Epidermal melanocyte (primary cell): ENCODE measurements at regions not wholly inside any gene's neighbourhood (a gene's known extent, or its start where the extent isn't known, plus 50 kb on each side); places are given as distances from the start of the nearest gene placed in this dataset.

ENCODE experiments used
- DNase-seq: peaks from one replicate; pipeline ENCODE4 v3.0.0; 2011; ENCODE audit warnings: low spot score; ENCODE audit not compliant: insufficient read length

DNA sequence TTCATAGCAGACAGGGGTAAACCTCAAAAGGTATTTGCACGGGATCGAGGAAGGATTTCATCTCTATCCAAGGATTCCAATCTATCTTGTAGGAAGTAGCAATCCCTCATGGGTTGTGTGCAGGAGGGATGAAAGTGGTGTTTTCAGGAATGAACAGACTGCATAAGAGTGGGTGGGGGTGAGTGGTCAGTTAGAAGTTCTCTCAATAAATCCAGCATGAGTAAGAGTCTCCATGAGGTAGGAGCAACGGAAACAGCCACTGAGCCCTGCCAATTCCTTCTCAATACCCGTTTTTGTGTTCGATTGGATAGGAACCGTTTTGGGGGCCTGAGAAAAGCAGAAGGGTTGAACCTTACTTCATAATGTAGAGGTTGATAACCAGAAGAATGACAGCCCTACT lies 375.6 kb downstream of the SOX9 start:
- DNase-seq = no peak

DNA sequence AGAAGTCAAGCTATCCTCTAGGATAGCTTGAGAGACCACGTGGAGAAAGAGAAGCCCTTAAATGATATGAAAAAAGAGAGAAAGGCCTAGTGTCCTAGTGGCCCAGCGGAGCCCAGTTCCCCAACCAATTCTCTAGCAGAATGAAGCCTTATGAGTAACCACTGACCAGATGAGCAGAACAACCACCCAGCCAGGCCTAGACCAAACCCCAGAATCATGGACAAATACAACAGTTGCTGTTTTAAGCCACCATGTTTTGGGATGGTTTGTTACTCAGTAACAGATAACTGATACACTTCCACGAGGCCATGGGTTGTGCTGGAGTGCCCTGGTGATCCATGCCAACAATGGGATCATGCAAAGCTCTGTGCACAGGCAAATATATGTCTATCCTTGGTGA lies 377.1 kb downstream of the SOX9 start:
- DNase-seq = no peak

DNA sequence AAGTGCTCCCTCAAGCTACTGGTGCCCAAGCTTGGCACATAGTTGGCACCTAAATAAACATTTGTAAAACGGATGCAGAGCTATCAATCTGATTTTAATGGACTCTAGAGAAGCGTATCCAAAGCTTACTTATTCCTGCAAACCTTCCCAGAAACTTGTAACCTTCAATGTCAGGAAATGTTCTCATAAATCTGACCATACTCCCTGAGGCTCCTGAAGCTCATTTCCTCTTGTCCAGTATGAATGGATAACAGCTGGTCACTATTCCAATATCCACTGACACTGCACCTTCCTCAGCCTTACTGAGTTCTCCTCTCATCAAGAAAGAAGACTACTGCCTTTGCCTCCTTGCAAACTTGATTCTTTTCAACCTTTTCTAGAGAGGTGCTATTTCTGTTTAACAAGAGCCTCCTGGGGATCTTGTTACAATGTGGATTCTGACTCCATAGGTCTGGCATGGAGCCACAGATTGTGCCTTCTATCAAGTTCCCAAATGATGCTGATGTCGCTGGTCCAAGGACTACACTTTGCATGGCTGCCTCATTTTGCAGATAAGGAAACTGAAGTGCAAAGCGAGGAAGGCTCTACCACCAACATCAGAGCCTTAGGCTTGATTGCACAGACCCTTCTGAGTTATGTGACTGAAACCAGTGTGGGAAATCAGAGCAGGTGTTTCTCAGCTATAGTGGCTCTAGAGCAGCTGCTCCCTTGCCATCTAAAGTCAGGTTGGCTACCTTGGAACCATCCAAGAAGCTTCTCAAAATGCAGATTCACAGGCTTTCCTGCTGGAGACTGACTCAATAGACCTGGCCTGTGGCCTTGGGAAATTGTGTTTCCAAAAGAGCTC lies 377.8 kb downstream of the SOX9 start:
- DNase-seq = no peak

DNA sequence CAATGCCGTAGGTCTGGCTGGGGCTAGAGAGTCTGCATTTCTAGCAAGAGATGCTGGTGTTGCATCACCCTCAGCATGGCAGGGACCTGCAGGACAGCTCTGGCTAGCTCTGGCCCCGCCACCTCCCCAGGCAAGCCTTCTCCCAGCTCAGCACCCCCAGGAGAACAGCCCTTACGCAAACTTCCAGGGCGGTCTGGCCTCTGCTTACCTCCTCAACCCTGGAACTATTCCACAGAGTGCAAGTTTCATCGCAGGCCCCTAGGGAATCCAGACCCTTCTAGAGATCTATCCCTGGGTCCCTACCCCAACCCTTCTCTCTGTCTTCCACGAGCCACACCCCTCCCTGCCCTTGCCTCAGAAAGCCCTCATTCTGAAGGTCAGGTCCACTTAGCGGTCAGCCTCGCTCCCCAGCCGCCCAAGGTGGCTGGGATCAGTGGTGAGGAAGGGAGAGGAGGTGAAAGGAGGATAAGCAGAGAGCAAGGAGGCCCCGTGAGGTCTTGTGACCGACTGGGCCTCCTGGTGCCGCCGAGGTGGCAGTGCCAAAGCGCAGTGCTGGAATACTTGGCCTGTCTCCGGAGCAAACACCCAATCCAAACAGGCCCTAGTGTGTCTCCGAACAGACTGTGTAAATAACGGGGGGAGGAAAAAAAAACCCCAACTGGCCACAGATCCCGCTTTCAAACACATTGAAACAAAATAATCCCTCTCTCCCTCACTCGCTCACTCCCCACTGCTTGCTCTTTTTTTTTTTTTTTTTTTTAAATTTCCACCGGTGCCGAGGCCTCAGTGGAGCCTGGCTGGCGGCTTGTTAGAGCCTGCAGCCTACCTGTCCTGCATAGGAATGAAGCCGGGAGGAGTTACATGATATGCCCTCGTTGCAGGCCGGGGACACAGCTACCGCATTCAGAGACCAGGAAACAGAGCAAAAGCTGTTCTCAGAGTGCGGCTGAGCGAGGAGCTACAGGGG lies 380.9 kb downstream of the SOX9 start:
- no peak for DNase-seq

DNA sequence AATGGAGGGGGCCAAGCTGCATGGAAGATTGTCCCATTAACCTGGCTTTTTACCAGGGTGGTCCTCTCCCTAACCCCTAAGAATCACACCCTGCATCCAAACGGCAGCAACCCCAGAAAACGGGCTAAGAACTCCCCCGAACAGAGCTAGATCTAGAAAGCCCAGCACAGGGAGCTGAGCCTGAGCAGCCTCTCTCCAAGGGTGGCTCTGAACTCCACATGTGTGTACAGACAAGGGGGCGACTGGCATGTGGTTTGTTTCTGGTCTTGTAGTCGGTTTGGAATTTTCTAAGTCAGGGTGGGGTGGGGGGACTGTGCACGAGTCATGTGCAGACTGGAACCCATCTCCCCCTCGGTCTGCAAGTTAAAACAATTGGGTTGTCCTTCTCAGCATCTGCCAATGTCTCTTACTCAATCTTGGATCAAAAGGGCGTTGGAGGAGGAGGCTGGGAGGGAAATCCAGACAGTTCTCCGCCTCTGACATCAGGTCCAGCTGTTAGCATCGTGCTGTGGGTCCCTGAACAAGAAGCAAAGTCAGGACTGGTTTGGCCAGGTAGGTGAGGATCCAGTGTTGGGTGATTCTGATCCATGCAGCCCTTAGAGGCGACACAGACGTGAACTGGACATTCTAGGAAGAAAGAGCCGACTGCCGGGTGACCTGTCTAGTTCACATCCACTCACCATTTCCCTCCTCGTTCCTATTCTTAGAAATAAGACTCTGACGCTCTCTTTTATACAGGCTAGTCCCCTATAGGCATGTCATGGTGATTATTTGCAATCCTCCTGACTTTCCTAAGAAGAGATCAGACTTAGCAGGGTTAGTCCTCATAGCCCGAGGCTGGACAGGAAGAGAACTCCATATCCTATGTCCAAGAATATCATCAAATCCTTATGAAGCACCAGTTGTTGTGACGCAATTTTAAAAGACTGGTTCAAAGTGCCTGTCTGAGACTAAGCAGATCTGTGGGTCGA lies 381.8 kb downstream of the SOX9 start:
- DNase-seq = peak; percentile 34

DNA sequence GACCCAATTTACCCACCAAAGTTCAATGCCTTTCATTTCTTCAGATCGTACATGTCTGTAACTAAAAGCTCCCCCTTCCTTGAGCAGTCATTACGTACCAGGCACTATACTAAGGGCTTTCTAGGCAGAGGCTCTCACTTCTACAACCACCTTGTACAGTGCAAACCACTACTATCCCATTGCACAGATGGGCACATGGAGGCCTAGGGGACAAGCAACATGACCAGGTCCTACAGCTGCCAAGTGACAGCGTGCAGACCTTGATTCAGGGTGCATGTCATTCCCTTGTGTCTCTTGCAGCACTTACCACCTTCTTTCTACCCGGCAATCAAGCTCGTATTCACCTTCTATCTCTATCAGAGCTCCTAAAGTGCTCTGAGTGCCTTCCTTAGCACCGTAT lies 382.7 kb downstream of the SOX9 start:
- no peak for DNase-seq

DNA sequence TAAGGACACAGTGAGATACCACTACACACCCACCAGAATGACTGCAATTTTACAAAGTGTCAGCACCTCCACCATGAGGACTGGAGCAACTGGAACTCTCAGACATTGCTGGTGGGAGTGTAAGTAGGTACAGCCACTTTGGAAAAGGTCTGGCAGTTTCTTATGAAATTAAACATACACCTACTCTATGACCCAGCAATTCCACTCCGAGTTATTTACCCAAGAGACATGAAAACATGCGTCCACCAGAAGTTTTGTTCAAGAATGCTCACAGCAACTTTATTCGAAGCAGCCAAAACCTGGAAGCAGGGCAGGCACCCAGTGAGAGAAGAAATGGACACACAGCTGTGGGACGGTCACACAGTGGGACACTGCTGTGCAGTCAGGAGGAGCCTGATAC lies 384.0 kb downstream of the SOX9 start:
- DNase-seq = no peak

DNA sequence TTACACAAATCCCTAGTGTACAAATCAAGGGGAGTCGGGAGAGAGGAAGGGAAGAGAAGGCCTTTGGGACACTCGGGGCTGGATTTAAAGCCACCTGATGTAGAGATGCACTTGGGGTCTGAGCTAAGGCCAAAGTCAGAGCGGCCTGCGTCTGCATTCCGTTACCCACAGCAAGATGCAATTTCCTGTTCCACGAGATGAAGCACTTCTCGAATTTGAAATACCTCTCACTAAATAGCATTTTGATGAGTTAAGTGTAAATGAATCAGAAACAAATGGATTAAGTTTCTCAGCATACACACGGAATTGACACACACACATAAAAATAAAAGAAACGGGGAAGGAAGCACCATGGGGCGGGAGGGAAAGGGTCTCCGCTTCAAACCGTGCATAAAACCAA lies 386.0 kb downstream of the SOX9 start:
- DNase-seq = no peak

DNA sequence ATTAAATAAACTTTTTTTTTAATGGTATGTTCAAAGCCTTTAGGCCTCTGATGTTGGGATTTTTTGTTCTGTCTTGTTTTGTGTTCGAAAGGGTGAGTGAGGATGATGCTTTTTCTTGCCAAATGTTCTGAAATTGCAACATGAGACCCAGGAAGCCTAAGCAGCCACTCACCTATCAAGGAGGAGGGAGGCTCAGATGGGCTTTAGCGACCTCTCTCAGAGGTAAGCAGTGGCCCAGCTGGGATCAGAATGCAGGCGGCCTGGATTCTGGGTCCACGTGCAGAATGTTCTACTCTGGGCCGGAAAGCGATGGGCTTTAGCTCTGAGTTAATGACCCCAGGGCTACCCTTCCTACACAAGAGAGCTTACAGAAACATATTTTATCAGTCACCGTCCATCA lies 386.6 kb downstream of the SOX9 start:
- no peak for DNase-seq

DNA sequence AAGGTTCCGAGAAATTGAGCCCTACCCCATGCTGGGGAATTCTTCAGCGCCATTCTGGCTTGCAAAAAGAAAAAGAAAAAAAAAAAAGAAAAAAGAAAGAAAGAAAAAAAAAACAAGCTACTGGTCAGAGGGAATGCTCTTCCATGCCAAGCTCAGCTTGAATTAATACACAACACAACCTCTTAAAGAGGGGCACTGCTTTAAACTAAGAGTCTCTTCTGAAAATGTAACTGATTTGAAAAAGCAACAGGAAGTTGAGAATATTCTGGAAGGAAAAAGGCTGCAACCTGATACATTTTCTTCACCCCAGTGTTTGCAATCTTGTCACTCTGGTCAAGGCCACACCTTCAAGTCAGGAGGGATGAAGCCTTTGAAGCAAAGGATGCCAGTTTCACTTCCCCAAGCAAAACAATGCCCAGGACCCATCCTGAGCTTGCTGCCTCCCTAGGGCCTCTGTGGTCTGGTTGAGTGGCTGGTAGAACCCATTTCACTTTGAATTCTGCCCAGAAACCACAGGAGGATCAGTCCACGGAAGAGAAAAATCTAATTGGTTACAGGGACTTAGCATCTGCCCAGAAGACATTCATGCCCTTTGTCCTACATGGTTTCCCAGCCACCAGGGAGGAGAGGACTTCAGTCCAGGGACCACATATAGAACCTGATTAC lies 389.7 kb downstream of the SOX9 start:
- no peak for DNase-seq

DNA sequence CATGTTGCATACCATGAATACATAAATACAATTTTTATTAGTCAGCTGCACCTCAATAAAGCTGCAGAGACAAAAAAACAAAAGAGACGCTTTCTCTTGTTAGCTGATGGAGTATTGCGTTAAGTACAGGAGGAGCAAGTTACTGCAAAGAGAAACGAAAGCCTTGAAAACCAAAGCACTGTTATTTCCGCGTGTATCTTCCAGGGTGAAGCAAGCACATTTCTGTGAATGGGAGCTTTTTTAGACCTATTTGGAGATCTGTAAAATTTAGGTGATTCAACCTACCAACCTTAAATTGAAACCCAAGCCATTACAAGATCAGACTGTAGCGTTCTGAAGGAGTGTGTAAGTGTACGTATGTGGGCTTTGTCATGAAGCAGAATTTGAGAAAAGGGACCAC lies 390.4 kb downstream of the SOX9 start:
- no peak for DNase-seq

DNA sequence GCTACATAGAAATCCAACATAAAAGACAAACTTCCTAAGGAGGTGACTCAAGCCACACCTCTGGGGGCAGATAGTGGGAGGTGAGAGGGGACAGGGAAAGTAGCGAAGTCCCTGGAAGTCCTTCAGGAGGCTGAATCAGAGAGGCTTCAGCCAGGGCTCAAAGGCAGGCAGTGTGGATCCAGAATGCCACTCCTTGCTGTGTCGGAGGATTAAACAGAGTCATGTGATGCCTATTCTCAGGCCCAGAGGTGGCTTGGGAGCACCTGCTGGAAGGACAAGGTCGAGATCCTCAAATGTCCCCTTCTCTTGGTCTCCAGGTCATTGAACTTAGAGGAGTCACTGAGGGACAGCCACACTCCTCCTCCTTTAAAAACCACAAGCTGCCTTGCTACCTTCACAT lies 391.1 kb downstream of the SOX9 start:
- DNase-seq = no peak

DNA sequence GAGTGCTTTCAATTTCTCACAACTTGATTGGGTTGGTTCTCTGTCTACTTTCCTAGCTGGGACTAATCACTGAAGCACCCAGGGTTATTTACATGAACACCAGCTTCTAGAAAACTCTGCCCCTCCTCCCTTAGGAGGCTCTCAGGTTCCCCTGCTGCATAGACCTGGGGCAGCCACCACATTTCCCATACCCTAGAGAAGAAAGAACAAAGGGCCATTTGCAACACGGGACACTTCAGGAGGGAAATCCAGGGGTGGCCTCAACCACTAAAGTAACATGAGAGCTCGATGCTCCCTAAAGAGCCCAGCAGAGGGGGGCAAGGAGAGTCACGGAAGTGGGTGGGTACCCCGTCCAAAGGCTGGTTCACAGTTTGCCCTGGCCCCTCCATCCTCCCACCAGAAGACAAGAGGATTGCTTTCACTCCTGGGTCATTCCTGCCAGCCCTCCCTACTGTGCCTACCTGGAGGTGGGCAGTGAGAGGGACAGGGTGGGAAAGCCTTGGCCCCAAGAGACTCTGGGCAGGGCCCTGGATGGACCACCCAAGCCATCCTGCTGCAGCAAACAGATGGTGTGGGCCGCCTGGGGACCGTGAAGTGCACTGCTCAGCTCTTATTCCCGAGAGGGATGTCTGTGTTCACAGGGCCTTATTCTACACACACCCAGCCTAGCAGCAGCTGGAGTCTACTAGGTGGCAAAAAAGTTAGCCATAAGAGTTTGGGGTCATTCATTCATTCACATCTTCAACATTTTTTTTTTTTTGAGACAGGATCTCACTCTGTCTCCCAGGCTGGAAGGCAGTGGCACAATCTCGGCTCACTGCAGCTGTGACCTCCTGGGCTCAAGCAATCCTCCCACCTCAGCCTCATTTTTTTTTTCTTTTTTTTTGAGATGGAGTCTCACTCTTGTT lies 392.1 kb downstream of the SOX9 start:
- no peak for DNase-seq

DNA sequence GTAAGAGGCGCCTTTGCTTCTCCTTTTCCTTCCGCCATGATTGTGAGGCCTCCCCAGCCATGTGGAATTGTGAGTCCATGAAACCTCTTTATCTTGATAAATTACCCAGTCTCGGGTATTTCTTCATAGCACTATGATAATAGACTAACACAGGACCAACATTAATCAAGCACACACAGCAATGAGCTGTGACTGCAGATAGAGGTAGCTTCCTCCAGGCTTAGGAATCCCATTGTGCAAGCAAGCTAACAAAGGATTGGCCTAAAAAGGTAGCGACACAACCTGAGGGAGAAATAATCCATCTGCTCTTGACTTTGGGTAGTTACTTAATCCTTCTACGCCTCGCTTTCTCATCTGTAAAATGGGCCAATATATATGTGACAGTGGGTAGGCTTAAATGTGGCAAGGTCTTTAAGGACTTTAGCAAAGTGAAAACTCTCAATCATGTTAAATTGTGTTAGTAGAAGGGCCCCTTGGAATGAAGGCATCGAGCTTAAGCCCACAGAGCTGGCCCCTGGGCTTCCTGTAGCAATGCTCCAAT lies 393.6 kb downstream of the SOX9 start:
- no peak for DNase-seq

DNA sequence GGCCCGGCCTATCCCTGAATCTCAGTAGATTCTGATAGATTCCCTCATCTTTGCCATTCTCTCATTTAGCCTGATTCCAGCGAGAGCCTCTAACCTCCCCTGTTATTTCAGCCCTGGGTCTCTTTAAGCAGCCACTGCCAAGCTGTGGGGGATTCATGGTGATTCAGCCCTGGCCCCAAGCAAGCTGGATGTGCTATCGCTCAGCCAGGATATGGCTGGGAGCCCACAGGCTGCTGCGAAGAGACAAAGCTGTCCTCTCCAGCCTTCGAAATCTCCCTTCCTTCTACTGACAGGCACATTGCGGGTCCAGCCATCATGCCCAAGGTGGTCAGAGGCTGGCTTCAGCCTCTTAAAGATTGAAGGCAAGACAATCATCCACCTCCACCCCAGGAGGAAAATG lies 394.1 kb downstream of the SOX9 start:
- no peak for DNase-seq

DNA sequence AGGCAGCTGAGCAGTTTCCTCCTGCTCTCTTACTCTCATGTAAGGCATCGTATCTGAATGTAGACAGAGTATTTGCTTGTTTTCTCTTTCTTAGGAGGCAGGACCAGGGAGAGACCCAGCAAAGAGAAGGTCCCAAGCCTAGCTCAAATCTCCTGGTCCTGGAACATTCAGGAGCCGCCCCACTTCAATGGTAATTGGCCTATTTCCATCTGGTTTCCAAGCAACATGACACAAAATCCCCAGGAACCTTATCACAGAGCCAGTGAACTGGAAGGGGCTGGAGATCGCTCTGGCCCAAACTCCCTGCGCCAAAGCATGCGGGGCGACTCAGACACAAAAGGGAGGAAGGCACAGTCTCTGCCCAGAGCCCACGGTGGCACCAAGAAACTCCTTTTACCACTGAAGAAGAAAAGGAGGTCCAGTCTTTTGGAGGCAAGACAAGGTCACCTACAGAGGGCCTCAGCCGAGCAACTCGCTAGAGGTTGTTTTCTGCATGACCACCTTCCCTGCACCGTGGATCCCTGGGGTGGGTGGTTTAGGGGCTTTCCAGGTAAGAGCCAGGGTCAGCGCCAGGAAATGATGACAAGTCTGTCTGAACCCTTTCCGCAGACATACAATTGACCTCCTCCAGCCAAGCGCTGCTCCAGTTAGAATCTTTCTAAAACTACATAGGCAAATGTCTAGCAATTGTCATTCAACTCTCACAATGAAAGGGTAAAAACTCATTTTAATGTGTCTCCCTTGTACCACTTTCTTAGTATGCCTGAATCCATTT lies 394.7 kb downstream of the SOX9 start:
- DNase-seq = no peak

DNA sequence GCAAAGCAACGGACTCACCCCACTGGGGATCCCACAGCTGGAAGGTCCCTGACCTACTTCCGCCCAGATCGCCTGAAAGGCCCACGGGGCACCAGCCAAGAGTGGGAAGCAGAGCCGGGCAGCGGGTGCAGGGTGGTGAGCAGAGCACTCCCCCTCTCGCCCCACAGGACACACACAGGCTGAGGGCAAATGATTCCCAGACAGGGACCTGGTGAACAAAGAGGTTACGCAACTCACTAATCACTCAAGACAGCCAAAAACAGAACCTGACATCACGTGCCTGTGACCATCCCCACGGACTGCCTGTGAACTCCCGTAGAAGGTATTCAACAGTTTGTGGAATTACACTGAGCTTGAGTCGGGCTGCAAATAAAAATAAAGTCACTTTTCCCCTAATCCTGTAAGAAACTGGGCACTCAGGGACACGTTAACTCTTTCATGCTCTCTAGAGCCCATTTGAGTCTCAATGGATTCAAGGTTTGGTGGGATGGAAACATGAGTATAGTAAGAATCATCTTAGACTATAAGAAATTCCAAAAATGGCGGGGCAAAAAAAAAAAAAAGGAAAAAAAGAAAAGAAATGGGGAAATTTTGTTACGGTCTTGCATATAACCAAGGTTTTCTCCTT lies 396.1 kb downstream of the SOX9 start:
- no peak for DNase-seq
